ENCODE measurements at regions not wholly inside any gene's neighbourhood (a gene's known extent, or its start where the extent isn't known, plus 50 kb on each side); places are given as distances from the start of the nearest gene placed in this dataset.

GRCh38 chr2:64329848-64330247 is 124.1 kb upstream of the LGALSL start (continued):
- TF ChIP-seq CHD7 (IDR thresholded peaks at IDR 0.05; ENCODE audit: insufficient replicate concordance, low read length) (no peak), KDM5A (IDR thresholded peaks at IDR 0.05; ENCODE audit: low read length) (no peak)

All from H1 (cell line).